K562 (cell line): ENCODE measurements at regions not wholly inside any gene's neighbourhood (a gene's known extent, or its start where the extent isn't known, plus 50 kb on each side); places are given as distances from the start of the nearest gene placed in this dataset.

ENCODE experiments used
- ATAC-seq: fragments of 200-7000 bp; cut with Tn5 transposase; 3 replicates; pipeline ENCODE4 v1.9.1; 2020; ENCODE audit warnings: moderate library complexity
- BruUV-seq: library from RNA; stranded (reverse); fragments of 400-500 nt; replicated peaks from 2 replicates; lab custom pipeline; 2021; lab: Mats Ljungman, UMichigan
- CTCF ChIA-PET: fragments of 300-600 bp; formaldehyde crosslinking; extraction: SDS; loops from one replicate; lab custom pipeline; 2021; ENCODE audit warnings: low intra/inter-chr PET ratio; lab: Yijun Ruan, JAX
- POLR2A ChIA-PET: fragments of 300-600, 350-650 bp; sonication (Branson Sonifier 250); formaldehyde crosslinking; extraction: SDS; loops from one replicate; lab custom pipeline; 2021; ENCODE audit warnings: antibody characterized with exemption, inconsistent platforms; lab: Yijun Ruan, JAX
- DNase-seq, 4 experiments: peaks; one replicate each; pipeline versions ENCODE4 v3.0.0 to v3.0.0-alpha.2; 2011 to 2018; ENCODE audit warnings: low spot score in 3 of 4, mixed read lengths in 3 of 4; ENCODE audit errors: extremely low read depth in 1 of 4
- FAIRE-seq: peaks from 2 replicates; lab custom pipeline; 2011; peaks lifted over from hg19 to GRCh38; lab: Jason Lieb, UNC
- H2AFZ ChIP-seq: 2 replicates; pipeline ENCODE4 v1.6.0; 2011; ENCODE audit warnings: low read depth, low read length, control low read depth, inconsistent platforms
- H3K27ac ChIP-seq: fragments of 200-600 bp; 3 replicates; pipeline ENCODE4 v1.8.0; 2011; ENCODE audit warnings: low read depth, mild to moderate bottlenecking, control low read depth, inconsistent platforms, low read length, moderate library complexity, mixed read lengths; ENCODE audit errors: extremely low read depth
- H3K27me3 ChIP-seq, 2 experiments: fragments of 300-600 bp in 1 of 2; 2 replicates in 1 of 2; 3 replicates in 1 of 2; pipeline versions ENCODE4 v1.6.0 to v1.8.0; 2011; ENCODE audit warnings: inconsistent platforms in 2 of 2, low read length in 2 of 2, mild to moderate bottlenecking in 1 of 2, mixed read lengths in 1 of 2, moderate library complexity in 1 of 2; ENCODE audit not compliant: control insufficient read depth in 2 of 2, insufficient read depth in 2 of 2
- H3K36me3 ChIP-seq: fragments of 300-600 bp; 3 replicates; pipeline ENCODE4 v1.8.0; 2011; ENCODE audit warnings: mild to moderate bottlenecking, low read length, inconsistent platforms; ENCODE audit not compliant: control insufficient read depth, insufficient read depth
- H3K4me1 ChIP-seq, 2 experiments: fragments of 200-600 bp in 1 of 2; replicated peaks in 1 of 2; 2 replicates in 1 of 2; 3 replicates in 1 of 2; pipeline versions ENCODE4 v1.5.1 to v1.8.0; 2011; ENCODE audit warnings: inconsistent platforms in 2 of 2, low read length in 2 of 2, mild to moderate bottlenecking in 1 of 2, mixed read lengths in 1 of 2, moderate library complexity in 1 of 2; ENCODE audit not compliant: control insufficient read depth in 2 of 2, insufficient read depth in 2 of 2
- H3K4me2 ChIP-seq: 2 replicates; pipeline ENCODE4 v1.6.1; 2011; ENCODE audit warnings: low read length, control low read depth, inconsistent platforms, mixed read lengths; ENCODE audit not compliant: insufficient read depth
- H3K4me3 ChIP-seq: fragments of 200-600 bp; sonication (generic), shearing (Covaris generic); 2 replicates; pipeline ENCODE4 v1.5.1; 2016; ENCODE audit warnings: control low read depth, inconsistent platforms
- H3K79me2 ChIP-seq: fragments of 200-600 bp; 3 replicates; pipeline ENCODE4 v1.8.0; 2011; ENCODE audit warnings: low read length, inconsistent platforms; ENCODE audit not compliant: control insufficient read depth, insufficient read depth
- H3K9ac ChIP-seq, 2 experiments: 2 replicates each; pipeline versions ENCODE4 v1.6.0 to v1.6.1; 2011; ENCODE audit warnings: low read depth in 2 of 2, low read length in 2 of 2, control low read depth in 1 of 2, inconsistent platforms in 1 of 2, mild to moderate bottlenecking in 1 of 2, mixed read lengths in 1 of 2; ENCODE audit not compliant: insufficient read depth in 1 of 2
- H3K9me1 ChIP-seq: one replicate; pipeline ENCODE4 v1.6.0; 2011; ENCODE audit warnings: inconsistent platforms, mild to moderate bottlenecking, low read length, moderate library complexity; ENCODE audit not compliant: control insufficient read depth, insufficient read depth
- H3K9me3 ChIP-seq: replicated peaks from 2 replicates; pipeline ENCODE4 v1.5.1; 2011; ENCODE audit warnings: low read depth, low read length, inconsistent platforms; ENCODE audit not compliant: control insufficient read depth, insufficient read depth
- H4K20me1 ChIP-seq: replicated peaks from 2 replicates; pipeline ENCODE4 v1.6.1; 2011; ENCODE audit warnings: low read length, inconsistent platforms, mixed read lengths; ENCODE audit not compliant: control insufficient read depth, insufficient read depth
- HDAC8 ChIP-seq: fragments of 450-650 bp; IDR thresholded peaks from 2 replicates; pipeline ENCODE4 v1.6.1; 2016; ENCODE audit warnings: mild to moderate bottlenecking, missing genetic modification characterization, moderate library complexity, missing compliant biosample characterization
- RFX1 ChIP-seq: fragments of 450-650 bp; IDR thresholded peaks from 2 replicates; pipeline ENCODE4 v1.6.1; 2016; ENCODE audit warnings: mild to moderate bottlenecking, moderate library complexity
- TCF3 ChIP-seq: sonication (generic); formaldehyde crosslinking; IDR thresholded peaks from 2 replicates; pipeline ENCODE4 v1.4.0; 2020; ENCODE audit warnings: mild to moderate bottlenecking, missing genetic modification reagents
- ZSCAN32 ChIP-seq: fragments of 450-650 bp; formaldehyde crosslinking; IDR thresholded peaks from 2 replicates; pipeline ENCODE4 v1.4.0; 2020; ENCODE audit warnings: mild to moderate bottlenecking, moderate library complexity
- WGBS: fragments of 100-300 bp; shearing (Covaris generic); methylation state at CpG from one replicate; pipeline ENCODE4 v1.1.6; 2016; ENCODE audit warnings: low coverage, mixed read lengths; ENCODE audit not compliant: insufficient coverage; ENCODE audit errors: missing lambda C conversion rate; 5-methylcytosine and 5-hydroxymethylcytosine counted together
- in situ Hi-C: fragments of 300-500 bp; cut with MboI; formaldehyde crosslinking; loops from 4 replicates; pipeline ENCODE4 v1.15.0; 2018; ENCODE audit warnings: inconsistent platforms, mixed read lengths
- intact Hi-C: fragments of 100-400 bp; cut with micrococcal nuclease; formaldehyde crosslinking; loops from 2 replicates; pipeline ENCODE4 v1.14.2; 2022
- TF ChIP-seq, protein P1 (sequence below): IDR thresholded peaks from 2 replicates; pipeline ENCODE4 v1.6.1; 2016; ENCODE audit warnings: missing genetic modification characterization, missing compliant biosample characterization
- TF ChIP-seq, protein P2 (sequence below): fragments of 250-450 bp; sonication (Bioruptor Pico); IDR thresholded peaks from 2 replicates; pipeline ENCODE4 v1.4.0; 2020
- TF ChIP-seq, protein P3 (sequence below): fragments of 450-650 bp; IDR thresholded peaks from 2 replicates; pipeline ENCODE4 v1.6.1; 2018; ENCODE audit warnings: mild to moderate bottlenecking, low read depth; ENCODE audit not compliant: partially characterized antibody

DNA sequence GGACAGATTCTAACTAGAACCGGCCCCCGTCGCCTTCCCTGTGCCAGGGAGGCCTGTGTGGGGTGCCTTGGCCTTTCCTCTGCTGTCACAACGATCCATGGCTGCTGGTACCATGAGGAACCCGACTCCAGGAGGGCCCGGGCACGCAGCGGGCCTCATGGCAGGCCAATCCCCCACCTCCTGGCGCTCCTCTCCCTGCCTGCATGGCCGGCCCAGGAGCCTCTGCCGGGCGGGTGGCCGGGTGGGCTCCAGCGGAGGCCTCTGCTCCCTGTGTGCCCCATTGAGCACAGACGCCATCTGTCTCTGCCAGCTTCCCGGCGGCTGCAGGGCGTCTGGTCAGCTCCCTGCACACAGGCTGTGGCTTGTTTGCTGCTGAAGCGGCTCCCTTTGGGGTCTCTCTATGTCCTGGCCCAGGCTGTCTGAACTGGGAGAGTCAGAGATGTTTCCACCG is 86.5 kb downstream of the MYEOV start:
- H3K4me1 ChIP-seq = peaks cover 24 to 73% of the 10 kb centered on the region in 2 experiments
- no peaks in the 10 kb centered on the region for H4K20me1 ChIP-seq
- no peak for TF ChIP-seq ZSCAN32 (CRISPR knock-in tag)
- TF ChIP-seq, protein P1, sequence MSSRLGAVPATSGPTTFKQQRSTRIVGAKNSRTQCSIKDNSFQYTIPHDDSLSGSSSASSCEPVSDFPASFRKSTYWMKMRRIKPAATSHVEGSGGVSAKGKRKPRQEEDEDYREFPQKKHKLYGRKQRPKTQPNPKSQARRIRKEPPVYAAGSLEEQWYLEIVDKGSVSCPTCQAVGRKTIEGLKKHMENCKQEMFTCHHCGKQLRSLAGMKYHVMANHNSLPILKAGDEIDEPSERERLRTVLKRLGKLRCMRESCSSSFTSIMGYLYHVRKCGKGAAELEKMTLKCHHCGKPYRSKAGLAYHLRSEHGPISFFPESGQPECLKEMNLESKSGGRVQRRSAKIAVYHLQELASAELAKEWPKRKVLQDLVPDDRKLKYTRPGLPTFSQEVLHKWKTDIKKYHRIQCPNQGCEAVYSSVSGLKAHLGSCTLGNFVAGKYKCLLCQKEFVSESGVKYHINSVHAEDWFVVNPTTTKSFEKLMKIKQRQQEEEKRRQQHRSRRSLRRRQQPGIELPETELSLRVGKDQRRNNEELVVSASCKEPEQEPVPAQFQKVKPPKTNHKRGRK (tag) = no peak
- TF ChIP-seq HDAC8 (tag) = no peak
- no peak for TF ChIP-seq RFX1
- TF ChIP-seq, protein P2, sequence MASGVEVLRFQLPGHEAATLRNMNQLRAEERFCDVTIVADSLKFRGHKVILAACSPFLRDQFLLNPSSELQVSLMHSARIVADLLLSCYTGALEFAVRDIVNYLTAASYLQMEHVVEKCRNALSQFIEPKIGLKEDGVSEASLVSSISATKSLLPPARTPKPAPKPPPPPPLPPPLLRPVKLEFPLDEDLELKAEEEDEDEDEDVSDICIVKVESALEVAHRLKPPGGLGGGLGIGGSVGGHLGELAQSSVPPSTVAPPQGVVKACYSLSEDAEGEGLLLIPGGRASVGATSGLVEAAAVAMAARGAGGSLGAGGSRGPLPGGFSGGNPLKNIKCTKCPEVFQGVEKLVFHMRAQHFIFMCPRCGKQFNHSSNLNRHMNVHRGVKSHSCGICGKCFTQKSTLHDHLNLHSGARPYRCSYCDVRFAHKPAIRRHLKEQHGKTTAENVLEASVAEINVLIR (CRISPR knock-in tag) = no peak
- TF ChIP-seq, protein P3, sequence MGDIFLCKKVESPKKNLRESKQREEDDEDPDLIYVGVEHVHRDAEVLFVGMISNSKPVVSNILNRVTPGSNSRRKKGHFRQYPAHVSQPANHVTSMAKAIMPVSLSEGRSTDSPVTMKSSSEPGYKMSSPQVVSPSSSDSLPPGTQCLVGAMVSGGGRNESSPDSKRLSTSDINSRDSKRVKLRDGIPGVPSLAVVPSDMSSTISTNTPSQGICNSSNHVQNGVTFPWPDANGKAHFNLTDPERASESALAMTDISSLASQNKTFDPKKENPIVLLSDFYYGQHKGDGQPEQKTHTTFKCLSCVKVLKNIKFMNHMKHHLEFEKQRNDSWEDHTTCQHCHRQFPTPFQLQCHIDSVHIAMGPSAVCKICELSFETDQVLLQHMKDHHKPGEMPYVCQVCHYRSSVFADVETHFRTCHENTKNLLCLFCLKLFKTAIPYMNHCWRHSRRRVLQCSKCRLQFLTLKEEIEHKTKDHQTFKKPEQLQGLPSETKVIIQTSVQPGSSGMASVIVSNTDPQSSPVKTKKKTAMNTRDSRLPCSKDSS = no peak
- TF ChIP-seq TCF3 = no peak
- no peak overlapping the region for H3K4me3 ChIP-seq
- intact Hi-C loops = loop anchor here (5.0 kb wide), 1 partner anchor 83 kb away; no protein-coding TSS in a partner anchor
- H3K79me2 ChIP-seq = peaks cover 22% of the 10 kb centered on the region
- H3K9me1 ChIP-seq = no peaks in the 10 kb centered on the region
- FAIRE-seq (no peak), ATAC-seq (no peak), DNase-seq (no peak)
- no peaks in the 10 kb centered on the region for H3K36me3 ChIP-seq
- ChIA-PET POLR2A (interaction anchor here (0.6 to 1.0 kb wide), 3 partner anchors 762 to 1909 kb away, joined by 3 read pairs; no protein-coding TSS in a partner anchor), CTCF (no interaction called here)
- H3K9me3 ChIP-seq = no peaks in the 10 kb centered on the region
- no peak overlapping the region; a peak in 2 of 4 replicates for H3K9ac ChIP-seq
- peak overlapping the region; percentile 96; the same call in 1 of the 2 replicates for H2AFZ ChIP-seq
- BruUV-seq = no TSS peak
- H3K4me2 ChIP-seq = no peak overlapping the region
- H3K27ac ChIP-seq = peak overlapping the region; percentile 84; the same call in 1 of the 3 replicates
- 75% methylated on average over 15 of the region's 20 CpGs for WGBS
- in situ Hi-C loops = no loop called here
- no peaks in the 10 kb centered on the region for H3K27me3 ChIP-seq
